Ramos (cell line): ENCODE measurements at regions not wholly inside any gene's neighbourhood (a gene's known extent, or its start where the extent isn't known, plus 50 kb on each side); places are given as distances from the start of the nearest gene placed in this dataset.
"Not testable (repeated sequence)": the region's sequence is repeated elsewhere in the genome, so short reads cannot be mapped to it uniquely, and the experiment has no call there.

ENCODE experiments used
- in situ Hi-C: fragments of 300-500 bp; cut with MboI; formaldehyde crosslinking; loops from one replicate; pipeline ENCODE4 v1.14.3; 2022; ENCODE audit warnings: low sequenced_read_pairs; ENCODE audit not compliant: unreplicated experiment

DNA sequence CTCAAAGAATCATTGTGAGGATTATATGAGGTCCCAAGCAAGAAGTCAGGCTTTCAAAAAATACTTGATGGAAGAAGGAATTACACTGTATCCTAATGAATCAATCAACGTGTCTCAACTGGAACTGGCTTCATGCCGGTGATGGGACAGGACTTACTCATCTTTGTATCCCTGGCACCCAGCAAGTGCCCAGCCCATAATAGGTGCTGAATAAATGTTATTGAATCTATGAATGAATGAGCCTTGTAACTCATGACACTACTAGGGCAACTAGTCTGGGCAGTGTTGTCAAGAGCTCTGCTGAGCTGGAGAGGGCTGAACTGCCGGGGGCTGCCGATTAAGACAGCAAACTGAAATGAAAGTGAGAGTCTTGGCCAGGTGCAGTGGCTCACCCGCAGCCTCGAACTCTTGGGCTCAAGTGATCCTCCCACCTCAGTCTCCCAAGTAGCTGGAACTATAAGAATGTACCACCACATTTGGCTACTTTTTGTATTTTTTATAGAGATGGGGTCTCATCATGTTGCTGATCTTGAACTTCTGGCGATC is 87.2 kb upstream of the KIF5B start:
- in situ Hi-C loops = no loop called here

GRCh38 chr10:32142646-32143045 is 86.4 kb upstream of the KIF5B start:
- in situ Hi-C loops = no loop called here

- in situ Hi-C loops = no loop called here
Measured at GRCh38 chr10:32141018-32141807, 85.0 kb upstream of the KIF5B start.

- in situ Hi-C loops = no loop called here
Measured at GRCh38 chr10:32140403-32140802, 84.2 kb upstream of the KIF5B start.

- in situ Hi-C loops = no loop called here
Measured at GRCh38 chr10:32139223-32140073, 83.2 kb upstream of the KIF5B start.

GRCh38 chr10:32136927-32137326 is 80.7 kb upstream of the KIF5B start:
- in situ Hi-C loops = not testable (repeated sequence)

GRCh38 chr10:32135796-32136195 is 79.6 kb upstream of the KIF5B start:
- in situ Hi-C loops = not testable (repeated sequence)

GRCh38 chr10:32132357-32132946 is 76.2 kb upstream of the KIF5B start:
- in situ Hi-C loops = no loop called here

DNA sequence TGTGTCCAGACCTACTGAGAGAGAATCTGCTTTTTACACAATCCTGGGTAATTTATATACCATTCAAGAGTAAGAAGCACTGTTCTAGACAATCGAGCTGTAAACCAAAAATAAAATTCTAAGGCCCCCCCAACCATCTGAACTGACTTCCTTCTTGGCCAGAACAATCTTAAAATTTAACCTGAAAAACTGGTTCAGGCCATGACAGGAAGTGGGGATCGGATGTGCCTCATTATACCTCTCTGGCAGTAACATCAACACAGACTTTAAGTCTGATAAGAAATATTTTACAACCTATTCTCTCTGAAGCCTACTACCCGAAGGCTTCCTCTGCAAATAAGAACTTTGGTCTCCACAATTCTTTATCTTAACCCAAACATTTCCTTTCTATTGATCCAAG is 75.2 kb upstream of the KIF5B start:
- in situ Hi-C loops = no loop called here

GRCh38 chr10:32130788-32131187 is 74.6 kb upstream of the KIF5B start:
- in situ Hi-C loops = no loop called here

- in situ Hi-C loops = no loop called here
Measured at GRCh38 chr10:32125023-32125422, 68.8 kb upstream of the KIF5B start.

DNA sequence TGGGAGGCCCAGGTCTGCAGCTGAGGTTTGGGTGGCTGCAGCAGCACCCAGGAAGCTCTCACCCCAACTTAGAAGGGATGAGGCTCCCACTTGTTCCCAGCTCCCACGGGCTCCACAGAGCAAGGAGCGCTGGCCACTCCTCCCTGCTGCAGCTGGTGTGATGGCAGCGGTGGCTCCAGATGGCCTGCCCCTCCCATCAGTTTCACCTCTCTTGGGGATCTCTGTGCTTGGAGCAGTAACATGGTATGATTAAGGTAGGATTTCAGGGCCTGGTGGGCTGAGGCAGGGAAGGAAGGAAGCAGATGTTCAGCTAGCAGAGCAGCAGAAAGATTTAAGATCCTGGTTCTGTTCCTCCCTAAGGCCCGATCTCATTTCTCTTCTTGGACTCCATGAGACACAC is 66.8 kb upstream of the KIF5B start:
- in situ Hi-C loops = no loop called here

DNA sequence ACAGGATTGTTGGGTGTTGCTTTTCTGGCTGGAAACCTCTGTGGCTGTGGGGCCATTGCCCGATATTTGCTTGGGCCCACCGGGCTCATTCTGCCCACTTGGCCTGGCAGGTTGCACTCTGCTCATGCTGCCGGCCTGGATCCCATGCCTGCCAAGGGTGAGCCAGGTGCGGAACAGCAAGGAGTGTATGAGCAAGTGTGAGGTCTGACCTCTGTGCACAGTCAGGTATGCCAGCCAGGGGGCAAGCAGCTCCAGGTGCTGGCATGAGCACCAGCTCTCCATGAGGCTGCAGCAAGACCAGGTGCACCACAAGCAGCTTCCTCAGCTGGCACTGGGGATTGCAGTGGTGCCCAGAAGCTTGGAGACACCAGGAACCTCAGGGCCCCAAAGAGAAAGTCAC is 65.4 kb upstream of the KIF5B start:
- in situ Hi-C loops = no loop called here

GRCh38 chr10:32120147-32120546 is 63.9 kb upstream of the KIF5B start:
- in situ Hi-C loops = no loop called here

GRCh38 chr10:32114508-32114907 is 58.3 kb upstream of the KIF5B start:
- in situ Hi-C loops = no loop called here

DNA sequence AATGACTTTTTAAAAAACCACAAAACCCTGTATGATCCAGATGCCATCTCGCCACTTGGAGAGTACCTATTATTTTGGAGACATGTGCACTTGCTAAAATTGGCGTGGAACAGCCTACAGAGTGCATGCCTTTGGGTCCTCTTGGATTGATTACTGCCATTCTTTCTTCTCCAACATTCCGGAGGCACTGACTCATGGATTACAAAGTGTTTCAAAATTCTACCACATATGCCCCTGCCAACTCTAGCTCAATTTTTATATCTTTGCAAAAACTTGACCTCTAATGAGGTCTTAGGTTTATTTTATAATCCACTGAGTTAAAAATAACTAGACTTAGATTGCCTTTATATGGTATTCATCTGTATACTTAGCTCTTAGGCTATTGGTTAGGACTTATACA is 55.8 kb upstream of the KIF5B start:
- in situ Hi-C loops = no loop called here

DNA sequence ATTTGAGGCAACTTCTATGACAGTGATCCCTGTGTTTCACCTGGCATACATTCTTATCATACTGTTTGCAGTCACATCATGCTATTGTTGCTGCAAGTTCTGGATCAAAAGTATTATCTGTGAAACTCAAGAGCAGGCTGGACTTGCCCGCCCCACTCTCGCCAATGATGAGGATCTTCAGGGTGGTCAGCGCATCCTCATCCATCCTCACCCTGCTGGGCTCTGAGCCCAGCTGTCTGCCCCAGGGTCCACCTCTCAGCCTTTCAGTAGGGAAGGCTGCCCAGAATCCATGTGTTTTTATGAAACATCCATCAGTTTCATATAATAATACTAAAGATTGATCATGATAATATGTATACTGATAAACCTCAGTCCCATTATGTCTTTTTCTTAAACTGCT is 55.4 kb upstream of the KIF5B start:
- in situ Hi-C loops = no loop called here

GRCh38 chr10:32110790-32111189 is 54.6 kb upstream of the KIF5B start:
- in situ Hi-C loops = no loop called here

- in situ Hi-C loops = no loop called here
Measured at GRCh38 chr10:32109603-32110002, 53.4 kb upstream of the KIF5B start.
